ENCODE measurements at regions not wholly inside any gene's neighbourhood (a gene's known extent, or its start where the extent isn't known, plus 50 kb on each side); places are given as distances from the start of the nearest gene placed in this dataset.

DNA sequence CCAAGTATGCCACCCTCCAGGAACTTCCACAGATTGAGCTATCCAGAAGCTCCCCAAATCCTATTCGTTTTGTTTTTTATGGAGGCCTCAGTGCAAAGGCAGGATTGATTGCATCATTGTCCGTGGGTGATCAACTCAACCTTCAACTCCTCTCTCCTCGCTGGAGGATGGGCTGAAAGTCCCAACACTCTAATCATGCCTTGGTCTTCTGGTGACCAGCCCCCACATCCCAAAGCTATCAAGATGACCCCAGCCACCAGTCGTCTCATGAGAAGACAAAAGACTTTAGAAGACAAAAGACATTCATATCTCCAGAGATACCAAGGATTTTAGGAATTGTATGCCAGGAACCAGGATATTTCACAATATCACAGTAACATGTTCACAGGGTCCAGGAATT lies 441.6 kb upstream of the WWC1 start:
- Histone ChIP-seq H3K27ac (no peak overlapping the region), H3K4me1 (no peaks in the 10 kb centered on the region), H3K27me3 (no peaks in the 10 kb centered on the region), H3K9me3 (no peaks in the 10 kb centered on the region), H3K36me3 (no peaks in the 10 kb centered on the region), H3K4me3 (no peak overlapping the region)
- DNase-seq (no peak), ATAC-seq (no peak)
- 76% methylated on average over 4 of the region's 4 CpGs for WGBS (ENCODE audit: insufficient coverage, low coverage, low lambda C conversion rate, missing lambda C conversion rate)
- intact Hi-C loops (cut with DNase I), result no loop called here
- no peak for TF ChIP-seq POLR2A (IDR thresholded peaks at IDR 0.05)
- TF ChIP-seq, protein P1, sequence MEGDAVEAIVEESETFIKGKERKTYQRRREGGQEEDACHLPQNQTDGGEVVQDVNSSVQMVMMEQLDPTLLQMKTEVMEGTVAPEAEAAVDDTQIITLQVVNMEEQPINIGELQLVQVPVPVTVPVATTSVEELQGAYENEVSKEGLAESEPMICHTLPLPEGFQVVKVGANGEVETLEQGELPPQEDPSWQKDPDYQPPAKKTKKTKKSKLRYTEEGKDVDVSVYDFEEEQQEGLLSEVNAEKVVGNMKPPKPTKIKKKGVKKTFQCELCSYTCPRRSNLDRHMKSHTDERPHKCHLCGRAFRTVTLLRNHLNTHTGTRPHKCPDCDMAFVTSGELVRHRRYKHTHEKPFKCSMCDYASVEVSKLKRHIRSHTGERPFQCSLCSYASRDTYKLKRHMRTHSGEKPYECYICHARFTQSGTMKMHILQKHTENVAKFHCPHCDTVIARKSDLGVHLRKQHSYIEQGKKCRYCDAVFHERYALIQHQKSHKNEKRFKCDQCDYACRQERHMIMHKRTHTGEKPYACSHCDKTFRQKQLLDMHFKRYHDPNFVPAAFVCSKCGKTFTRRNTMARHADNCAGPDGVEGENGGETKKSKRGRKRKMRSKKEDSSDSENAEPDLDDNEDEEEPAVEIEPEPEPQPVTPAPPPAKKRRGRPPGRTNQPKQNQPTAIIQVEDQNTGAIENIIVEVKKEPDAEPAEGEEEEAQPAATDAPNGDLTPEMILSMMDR (IDR thresholded peaks at IDR 0.05), result no peak

DNA sequence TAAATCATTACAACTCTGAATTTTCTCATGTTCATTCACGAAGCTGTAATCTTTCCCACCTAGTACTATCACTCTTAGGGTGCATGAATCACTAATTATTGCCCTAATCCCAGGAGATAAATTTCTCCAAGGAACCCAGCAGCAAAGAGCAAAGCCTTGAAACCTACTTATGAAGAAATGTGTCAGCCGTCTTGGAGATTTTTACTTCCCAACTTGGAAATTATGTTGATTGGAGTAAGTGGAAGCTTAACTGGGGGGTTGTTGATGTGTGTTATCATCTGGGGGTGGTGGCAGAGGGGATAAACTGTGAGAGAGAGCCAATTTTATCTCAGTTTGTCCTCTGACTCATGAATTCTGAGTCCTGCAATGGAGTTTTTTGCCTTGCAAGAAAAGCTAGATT lies 440.5 kb upstream of the WWC1 start:
- intact Hi-C loops (cut with DNase I), result no loop called here
- no peak overlapping the region for H3K4me3 ChIP-seq
- H3K27ac ChIP-seq, result no peak overlapping the region
- ATAC-seq (no peak), DNase-seq (no peak)
- 63% methylated on average over 2 of the region's 2 CpGs for WGBS (ENCODE audit: insufficient coverage, low coverage, low lambda C conversion rate, missing lambda C conversion rate)
- no peaks in the 10 kb centered on the region for H3K4me1 ChIP-seq
- no peaks in the 10 kb centered on the region for H3K9me3 ChIP-seq
- H3K27me3 ChIP-seq, result no peaks in the 10 kb centered on the region
- TF ChIP-seq, protein P1 (IDR thresholded peaks at IDR 0.05), result no peak
- TF ChIP-seq POLR2A (IDR thresholded peaks at IDR 0.05), result no peak
- H3K36me3 ChIP-seq, result no peaks in the 10 kb centered on the region

DNA sequence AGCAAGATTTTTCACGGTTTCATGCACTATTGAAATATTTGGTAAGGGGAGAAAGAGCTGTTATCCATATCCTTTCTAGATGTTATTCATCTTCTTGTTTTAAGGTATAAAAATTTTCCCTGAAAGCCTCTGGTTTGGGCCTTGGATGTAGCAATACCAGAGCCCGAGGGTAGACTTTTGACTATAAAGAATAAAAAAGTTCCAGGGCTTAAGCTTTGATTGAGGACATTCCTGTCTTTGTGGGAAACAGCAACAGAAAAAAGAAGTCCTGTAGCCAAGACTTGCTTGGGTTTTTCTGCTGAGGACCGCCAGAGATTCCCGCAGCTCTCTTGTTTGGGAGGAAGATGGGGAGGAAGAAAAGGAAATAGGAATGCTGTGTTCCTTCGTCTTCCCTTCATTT lies 440.0 kb upstream of the WWC1 start:
- Histone ChIP-seq H3K9me3 (no peaks in the 10 kb centered on the region), H3K4me3 (no peak overlapping the region), H3K36me3 (no peaks in the 10 kb centered on the region), H3K4me1 (no peaks in the 10 kb centered on the region), H3K27me3 (no peaks in the 10 kb centered on the region), H3K27ac (no peak overlapping the region)
- DNase-seq, result no peak
- ATAC-seq, result no peak
- intact Hi-C loops (cut with DNase I), result no loop called here
- no peak for TF ChIP-seq POLR2A (IDR thresholded peaks at IDR 0.05)
- TF ChIP-seq, protein P1 (IDR thresholded peaks at IDR 0.05), result no peak
- WGBS (ENCODE audit: insufficient coverage, low coverage, low lambda C conversion rate, missing lambda C conversion rate), result 68% methylated on average over 5 of the region's 5 CpGs

DNA sequence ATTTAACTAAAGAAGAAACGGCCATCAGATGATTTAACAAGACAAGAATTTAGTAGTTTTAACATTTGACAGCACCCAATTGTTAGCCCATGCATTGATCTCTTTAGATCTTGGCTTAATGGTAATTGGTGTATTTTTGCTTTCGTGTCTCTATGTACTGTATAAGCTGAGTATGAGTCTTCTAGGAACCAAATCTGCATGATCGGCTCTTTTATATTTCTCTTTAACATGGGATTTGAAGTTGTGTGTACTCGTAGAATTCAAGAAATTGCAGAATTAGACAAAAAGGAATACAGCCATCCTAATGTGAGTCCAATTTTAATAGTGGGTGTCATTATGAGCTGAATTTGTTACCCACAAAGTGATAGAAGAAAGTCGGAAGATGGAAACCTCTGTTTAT lies 438.9 kb upstream of the WWC1 start:
- 81% methylated on average over 5 of the region's 5 CpGs for WGBS (ENCODE audit: insufficient coverage, low coverage, low lambda C conversion rate, missing lambda C conversion rate)
- ATAC-seq, result no peak
- DNase-seq, result no peak
- TF ChIP-seq POLR2A (IDR thresholded peaks at IDR 0.05), result no peak
- TF ChIP-seq, protein P1 (IDR thresholded peaks at IDR 0.05), result no peak
- H3K36me3 ChIP-seq, result no peaks in the 10 kb centered on the region
- no peak overlapping the region for H3K4me3 ChIP-seq
- intact Hi-C loops (cut with DNase I), result no loop called here
- no peaks in the 10 kb centered on the region for H3K27me3 ChIP-seq
- no peaks in the 10 kb centered on the region for H3K4me1 ChIP-seq
- H3K9me3 ChIP-seq, result no peaks in the 10 kb centered on the region
- no peak overlapping the region for H3K27ac ChIP-seq

DNA sequence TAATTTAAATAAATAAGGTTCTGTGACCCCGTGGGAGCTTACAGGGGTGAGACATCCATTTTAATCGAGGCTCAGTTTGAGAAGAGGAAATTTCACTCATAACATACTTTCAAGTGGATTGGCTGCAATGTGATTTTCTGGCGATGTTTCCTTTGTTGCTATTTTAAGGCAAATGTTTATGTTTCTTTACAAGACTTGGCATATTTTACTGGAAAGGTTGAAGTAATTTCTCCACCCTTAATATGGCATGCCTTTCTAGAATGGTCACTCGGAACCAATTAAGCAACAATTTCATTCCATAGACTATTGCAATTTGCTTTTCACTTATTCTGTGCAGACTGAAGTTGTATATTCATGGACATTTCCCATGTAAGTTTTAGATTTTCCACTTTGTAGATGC lies 438.0 kb upstream of the WWC1 start:
- H3K9me3 ChIP-seq, result no peaks in the 10 kb centered on the region
- no peaks in the 10 kb centered on the region for H3K27me3 ChIP-seq
- TF ChIP-seq POLR2A (IDR thresholded peaks at IDR 0.05), result no peak
- TF ChIP-seq, protein P1 (IDR thresholded peaks at IDR 0.05), result no peak
- H3K27ac ChIP-seq, result no peak overlapping the region
- 66% methylated on average over 4 of the region's 4 CpGs for WGBS (ENCODE audit: insufficient coverage, low coverage, low lambda C conversion rate, missing lambda C conversion rate)
- DNase-seq (no peak), ATAC-seq (no peak)
- H3K36me3 ChIP-seq, result no peaks in the 10 kb centered on the region
- H3K4me3 ChIP-seq, result no peak overlapping the region
- H3K4me1 ChIP-seq, result no peaks in the 10 kb centered on the region
- intact Hi-C loops (cut with DNase I), result no loop called here
